22Rv1 (cell line): ENCODE measurements at regions not wholly inside any gene's neighbourhood (a gene's known extent, or its start where the extent isn't known, plus 50 kb on each side); places are given as distances from the start of the nearest gene placed in this dataset.

Experiments
- H3K27ac ChIP-seq: fragments of 450-650 bp; 2 replicates; pipeline ENCODE4 v1.5.1; 2017
- ZFX ChIP-seq: fragments of 450-650 bp; IDR thresholded peaks from 2 replicates; pipeline ENCODE4 v1.6.1; 2017; ENCODE audit warnings: antibody characterized with exemption, borderline replicate concordance
- TF ChIP-seq, protein P1 (sequence below): fragments of 450-650 bp; IDR thresholded peaks from 2 replicates; pipeline ENCODE4 v1.5.1; 2017; ENCODE audit warnings: mild to moderate bottlenecking

DNA sequence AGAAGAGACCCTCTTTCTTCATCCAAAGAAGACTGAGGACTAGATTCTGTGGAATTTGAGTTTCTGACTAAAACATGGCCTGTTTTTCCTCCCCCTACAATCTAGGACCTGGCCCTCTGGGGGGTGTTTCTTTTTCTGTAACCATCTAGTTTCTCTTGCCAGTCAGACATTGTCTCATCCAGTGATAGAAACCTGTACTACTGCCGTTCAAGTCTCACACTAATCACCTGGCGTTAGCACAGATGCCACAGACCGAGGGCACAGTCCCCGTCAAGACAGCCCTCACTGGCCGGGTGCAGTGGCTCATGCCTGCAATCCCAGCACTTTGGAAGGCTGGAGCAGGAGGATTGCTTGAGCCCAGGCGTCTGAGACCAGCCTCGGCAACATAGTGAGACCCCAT lies 126.9 kb upstream of the NDUFV2 start:
- TF ChIP-seq ZFX: no peak
- TF ChIP-seq, protein P1, sequence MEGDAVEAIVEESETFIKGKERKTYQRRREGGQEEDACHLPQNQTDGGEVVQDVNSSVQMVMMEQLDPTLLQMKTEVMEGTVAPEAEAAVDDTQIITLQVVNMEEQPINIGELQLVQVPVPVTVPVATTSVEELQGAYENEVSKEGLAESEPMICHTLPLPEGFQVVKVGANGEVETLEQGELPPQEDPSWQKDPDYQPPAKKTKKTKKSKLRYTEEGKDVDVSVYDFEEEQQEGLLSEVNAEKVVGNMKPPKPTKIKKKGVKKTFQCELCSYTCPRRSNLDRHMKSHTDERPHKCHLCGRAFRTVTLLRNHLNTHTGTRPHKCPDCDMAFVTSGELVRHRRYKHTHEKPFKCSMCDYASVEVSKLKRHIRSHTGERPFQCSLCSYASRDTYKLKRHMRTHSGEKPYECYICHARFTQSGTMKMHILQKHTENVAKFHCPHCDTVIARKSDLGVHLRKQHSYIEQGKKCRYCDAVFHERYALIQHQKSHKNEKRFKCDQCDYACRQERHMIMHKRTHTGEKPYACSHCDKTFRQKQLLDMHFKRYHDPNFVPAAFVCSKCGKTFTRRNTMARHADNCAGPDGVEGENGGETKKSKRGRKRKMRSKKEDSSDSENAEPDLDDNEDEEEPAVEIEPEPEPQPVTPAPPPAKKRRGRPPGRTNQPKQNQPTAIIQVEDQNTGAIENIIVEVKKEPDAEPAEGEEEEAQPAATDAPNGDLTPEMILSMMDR: no peak
- H3K27ac ChIP-seq: no peak overlapping the region

DNA sequence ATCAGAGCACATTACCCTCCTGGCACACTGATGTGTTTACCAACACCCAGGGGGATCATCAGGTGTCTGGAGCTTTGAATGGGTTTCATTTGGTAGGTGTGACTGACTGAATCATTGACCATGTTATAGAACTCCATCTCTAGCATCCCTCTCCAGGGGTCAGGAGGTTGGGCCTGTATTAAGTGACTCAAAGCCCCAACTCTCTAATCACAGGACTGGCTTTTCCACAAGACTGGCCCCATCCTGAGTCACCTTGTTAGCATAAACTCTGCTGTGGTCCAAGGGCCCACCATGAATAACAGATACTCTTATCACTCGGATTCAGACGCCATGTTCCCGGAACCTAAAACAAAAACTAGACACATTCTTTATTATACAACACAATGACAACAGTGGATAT lies 125.9 kb upstream of the NDUFV2 start:
- no peak overlapping the region for H3K27ac ChIP-seq
- TF ChIP-seq ZFX: no peak
- TF ChIP-seq, protein P1: no peak

DNA sequence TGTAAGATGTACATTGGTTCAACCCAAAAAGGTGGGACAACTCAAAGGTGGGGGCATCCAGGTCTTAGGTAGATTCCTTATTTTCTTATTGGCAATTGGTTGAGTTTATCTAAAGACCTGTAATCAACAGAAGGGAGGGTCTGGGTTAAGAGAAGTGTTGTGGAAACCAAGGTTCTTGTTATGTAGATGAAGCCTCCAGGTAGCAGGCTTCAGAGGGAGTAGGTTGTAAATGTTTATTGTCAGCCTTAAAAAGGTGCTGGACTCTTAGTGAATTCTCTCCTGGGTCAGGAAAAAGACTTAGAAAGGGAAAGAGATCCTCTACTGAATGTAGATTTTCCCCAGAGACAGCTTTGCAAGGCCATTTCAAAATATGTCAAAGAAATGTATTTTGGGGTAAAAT lies 125.3 kb upstream of the NDUFV2 start:
- H3K27ac ChIP-seq: no peak overlapping the region
- TF ChIP-seq ZFX: no peak
- TF ChIP-seq, protein P1: no peak

DNA sequence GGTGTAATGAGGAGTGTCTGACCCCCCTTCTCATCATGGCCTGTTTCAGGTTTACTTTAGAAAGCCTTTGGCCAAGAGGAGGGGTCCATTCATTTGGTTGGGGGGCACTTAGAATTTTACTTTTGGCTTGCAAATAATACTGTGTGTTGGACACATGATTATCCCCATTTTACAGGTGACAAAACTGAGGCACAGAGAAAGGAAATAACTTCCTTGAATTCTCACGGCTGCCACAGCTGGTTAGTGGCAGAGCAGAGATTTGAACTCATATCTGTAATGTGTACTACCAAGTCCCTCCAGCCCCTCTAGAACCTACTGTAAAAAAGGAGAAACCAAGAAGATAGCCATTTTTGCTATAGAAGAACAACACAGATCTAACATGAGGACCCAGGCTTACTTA lies 124.8 kb upstream of the NDUFV2 start:
- TF ChIP-seq, protein P1: no peak
- TF ChIP-seq ZFX: no peak
- H3K27ac ChIP-seq: no peak overlapping the region

DNA sequence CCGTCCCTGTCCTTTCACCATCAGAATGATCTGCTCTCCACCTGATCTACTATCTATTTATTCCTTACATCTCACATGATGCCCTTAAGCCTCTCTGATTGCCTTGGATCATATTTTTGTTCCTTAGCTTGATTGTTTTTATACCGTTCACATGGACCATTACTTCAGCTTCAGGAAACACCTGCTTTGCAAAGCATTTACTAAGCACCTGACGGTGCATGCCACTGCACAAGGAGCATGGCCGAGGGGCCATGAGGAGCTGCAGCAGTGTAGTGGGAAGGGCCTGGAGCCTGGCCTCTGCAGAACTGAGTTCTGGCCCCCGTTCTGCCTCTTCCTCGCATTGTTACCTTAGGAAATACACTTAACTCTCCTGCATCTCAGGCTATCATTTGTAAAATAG lies 124.1 kb upstream of the NDUFV2 start:
- no peak for TF ChIP-seq ZFX
- TF ChIP-seq, protein P1: no peak
- H3K27ac ChIP-seq: no peak overlapping the region

DNA sequence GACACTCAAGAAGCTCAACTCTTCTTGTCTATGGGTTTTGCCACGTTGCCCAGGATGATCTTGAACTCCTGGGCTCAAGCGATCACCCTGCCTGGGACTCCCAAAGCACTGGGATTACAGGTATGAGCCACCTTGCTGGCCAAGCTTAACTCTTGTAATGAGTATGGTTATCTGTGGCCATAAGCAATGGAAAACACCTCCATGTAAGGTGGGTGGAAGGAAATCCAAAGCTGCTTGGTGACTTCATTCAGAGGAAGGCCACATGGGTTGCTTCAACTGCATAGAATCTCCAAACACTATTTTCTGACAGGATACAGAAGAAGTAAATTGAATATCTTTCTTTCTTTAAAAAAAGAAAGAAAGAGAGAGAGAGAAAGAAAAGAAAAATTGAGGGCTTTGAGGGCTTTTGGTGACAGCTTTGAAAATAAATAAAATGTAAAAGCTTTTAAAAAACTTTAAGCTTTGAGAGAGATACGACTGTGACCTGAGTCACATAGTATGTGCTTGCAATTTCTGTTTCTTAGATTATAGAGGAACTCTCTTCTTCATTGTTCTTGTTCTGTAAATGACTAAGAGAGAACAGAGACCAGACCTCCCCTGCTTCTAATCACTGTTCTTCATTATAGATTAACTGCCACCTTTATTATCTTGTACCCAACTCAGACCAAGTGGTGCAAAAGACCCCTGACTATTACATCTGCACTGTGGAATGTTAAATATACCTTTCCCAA lies 123.1 kb upstream of the NDUFV2 start:
- H3K27ac ChIP-seq: no peak overlapping the region
- TF ChIP-seq ZFX: no peak
- TF ChIP-seq, protein P1: no peak

DNA sequence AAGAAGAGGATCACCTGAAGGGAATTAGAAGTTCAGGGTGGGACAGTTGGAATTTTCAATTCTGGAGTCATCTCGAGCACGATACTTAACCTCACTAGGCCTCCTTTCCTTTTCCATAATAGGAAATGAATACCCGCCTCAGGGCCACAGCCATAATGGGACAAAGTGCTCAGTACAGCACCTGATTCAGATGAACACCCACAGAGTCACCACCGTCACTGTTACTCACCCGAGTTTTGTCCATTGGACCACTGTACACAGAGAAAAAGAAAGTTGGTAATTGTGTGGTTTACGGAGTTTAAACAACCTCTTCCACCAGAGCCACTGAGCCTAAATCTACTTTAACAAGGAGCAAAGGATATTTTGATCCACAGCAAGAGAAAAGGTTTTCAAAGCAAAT lies 122.0 kb upstream of the NDUFV2 start:
- TF ChIP-seq ZFX: no peak
- no peak overlapping the region for H3K27ac ChIP-seq

DNA sequence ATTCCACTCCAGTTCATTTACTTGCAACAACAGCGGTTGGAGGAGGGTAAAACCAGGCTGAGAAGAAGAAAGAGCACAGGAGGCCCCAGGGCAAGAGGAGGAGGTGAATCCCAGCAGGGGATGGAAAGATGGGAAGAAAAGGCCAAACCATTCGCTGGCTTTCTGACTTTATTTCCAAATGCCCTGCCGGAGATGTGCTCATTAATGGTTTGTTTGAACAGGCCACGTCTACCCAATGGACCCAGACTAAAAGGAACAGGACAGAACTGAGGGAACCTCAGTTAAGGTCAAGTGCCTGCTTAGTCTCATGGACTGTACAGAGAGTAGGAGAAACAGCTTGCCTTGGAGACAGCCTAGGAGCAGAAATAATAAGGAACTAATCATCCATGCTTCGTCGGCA lies 121.6 kb upstream of the NDUFV2 start:
- TF ChIP-seq, protein P1: no peak
- no peak for TF ChIP-seq ZFX
- H3K27ac ChIP-seq: no peak overlapping the region
